HL-60 (cell line): ENCODE measurements at regions not wholly inside any gene's neighbourhood (a gene's known extent, or its start where the extent isn't known, plus 50 kb on each side); places are given as distances from the start of the nearest gene placed in this dataset.

Experiments
- GABPA ChIP-seq: IDR thresholded peaks from 2 replicates; pipeline ENCODE4 v1.6.1; 2012; ENCODE audit warnings: low read depth
- POLR2AphosphoS5 ChIP-seq: IDR thresholded peaks from 2 replicates; pipeline ENCODE4 v1.6.1; 2012; ENCODE audit warnings: low read depth
- TF ChIP-seq, protein P1 (sequence below): IDR thresholded peaks from one replicate; pipeline ENCODE4 v1.5.1; 2011; ENCODE audit warnings: low read length, control low read depth, inconsistent platforms; ENCODE audit not compliant: insufficient read depth

DNA sequence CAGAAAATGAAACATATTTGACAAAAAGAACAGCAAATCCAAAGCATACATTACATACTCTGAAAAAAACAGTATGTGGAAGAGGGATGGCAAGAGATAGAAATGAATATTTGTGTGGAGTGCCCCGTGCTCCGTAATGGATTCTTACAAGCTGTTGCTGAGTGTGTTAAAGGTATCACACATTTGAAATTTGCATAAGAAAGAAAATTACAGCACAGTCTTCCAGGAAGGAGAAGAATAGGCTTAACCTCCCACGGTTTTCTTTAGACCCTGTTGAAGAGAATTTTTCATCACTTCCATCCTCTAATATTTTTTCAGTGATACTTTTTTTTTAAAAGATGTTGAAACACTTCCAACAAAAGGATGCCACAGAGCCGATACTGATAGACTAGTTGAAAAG lies 1489.4 kb downstream of the RAPGEF2 start:
- TF ChIP-seq POLR2AphosphoS5 (no peak), GABPA (no peak)
- TF ChIP-seq, protein P1, sequence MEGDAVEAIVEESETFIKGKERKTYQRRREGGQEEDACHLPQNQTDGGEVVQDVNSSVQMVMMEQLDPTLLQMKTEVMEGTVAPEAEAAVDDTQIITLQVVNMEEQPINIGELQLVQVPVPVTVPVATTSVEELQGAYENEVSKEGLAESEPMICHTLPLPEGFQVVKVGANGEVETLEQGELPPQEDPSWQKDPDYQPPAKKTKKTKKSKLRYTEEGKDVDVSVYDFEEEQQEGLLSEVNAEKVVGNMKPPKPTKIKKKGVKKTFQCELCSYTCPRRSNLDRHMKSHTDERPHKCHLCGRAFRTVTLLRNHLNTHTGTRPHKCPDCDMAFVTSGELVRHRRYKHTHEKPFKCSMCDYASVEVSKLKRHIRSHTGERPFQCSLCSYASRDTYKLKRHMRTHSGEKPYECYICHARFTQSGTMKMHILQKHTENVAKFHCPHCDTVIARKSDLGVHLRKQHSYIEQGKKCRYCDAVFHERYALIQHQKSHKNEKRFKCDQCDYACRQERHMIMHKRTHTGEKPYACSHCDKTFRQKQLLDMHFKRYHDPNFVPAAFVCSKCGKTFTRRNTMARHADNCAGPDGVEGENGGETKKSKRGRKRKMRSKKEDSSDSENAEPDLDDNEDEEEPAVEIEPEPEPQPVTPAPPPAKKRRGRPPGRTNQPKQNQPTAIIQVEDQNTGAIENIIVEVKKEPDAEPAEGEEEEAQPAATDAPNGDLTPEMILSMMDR, result no peak
